MG63 (cell line): ENCODE measurements at regions not wholly inside any gene's neighbourhood (a gene's known extent, or its start where the extent isn't known, plus 50 kb on each side); places are given as distances from the start of the nearest gene placed in this dataset.
"Not testable (repeated sequence)": the region's sequence is repeated elsewhere in the genome, so short reads cannot be mapped to it uniquely, and the experiment has no call there.

Experiments
- DNase-seq: peaks from one replicate; pipeline ENCODE4 v3.0.0-alpha.2; 2020
- H3K27me3 ChIP-seq: fragments of 250-450 bp; sonication (Bioruptor Pico); 2 replicates; pipeline ENCODE4 v1.5.1; 2020; ENCODE audit warnings: mild to moderate bottlenecking, moderate library complexity
- H3K36me3 ChIP-seq: fragments of 250-450 bp; sonication (Bioruptor Pico); 2 replicates; pipeline ENCODE4 v1.5.1; 2020; ENCODE audit warnings: mild to moderate bottlenecking, moderate library complexity
- H3K4me3 ChIP-seq: fragments of 250-450 bp; sonication (Bioruptor Pico); 2 replicates; pipeline ENCODE4 v1.5.1; 2020; ENCODE audit warnings: mild to moderate bottlenecking, moderate library complexity
- H3K9me3 ChIP-seq: fragments of 250-450 bp; sonication (Bioruptor Pico); 2 replicates; pipeline ENCODE4 v1.5.1; 2020; ENCODE audit warnings: mild to moderate bottlenecking, moderate library complexity

DNA sequence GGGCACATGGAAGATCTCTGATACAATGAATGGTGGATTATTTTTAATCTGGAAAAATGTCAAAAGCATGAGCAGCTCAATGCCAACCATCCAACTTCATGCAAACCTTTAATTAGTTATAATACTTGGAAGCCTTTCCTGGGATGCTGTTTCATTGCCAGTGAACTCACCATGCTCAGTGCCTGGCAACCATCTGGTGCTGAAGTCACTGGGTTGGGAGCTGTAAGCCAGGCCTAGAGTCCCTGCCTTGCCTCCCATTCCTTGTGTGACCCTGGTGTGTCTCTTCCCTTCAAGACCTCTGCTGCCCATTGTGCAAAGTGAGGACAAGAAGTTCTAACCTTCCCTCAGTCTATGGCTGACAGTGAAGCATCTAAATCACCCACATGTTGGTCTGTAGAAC, 458.7 kb downstream of the RNF144A start:
- DNase-seq = no peak
- Histone ChIP-seq H3K27me3 (no peaks in the 10 kb centered on the region), H3K36me3 (no peaks in the 10 kb centered on the region), H3K4me3 (no peak overlapping the region), H3K9me3 (no peaks in the 10 kb centered on the region)

DNA sequence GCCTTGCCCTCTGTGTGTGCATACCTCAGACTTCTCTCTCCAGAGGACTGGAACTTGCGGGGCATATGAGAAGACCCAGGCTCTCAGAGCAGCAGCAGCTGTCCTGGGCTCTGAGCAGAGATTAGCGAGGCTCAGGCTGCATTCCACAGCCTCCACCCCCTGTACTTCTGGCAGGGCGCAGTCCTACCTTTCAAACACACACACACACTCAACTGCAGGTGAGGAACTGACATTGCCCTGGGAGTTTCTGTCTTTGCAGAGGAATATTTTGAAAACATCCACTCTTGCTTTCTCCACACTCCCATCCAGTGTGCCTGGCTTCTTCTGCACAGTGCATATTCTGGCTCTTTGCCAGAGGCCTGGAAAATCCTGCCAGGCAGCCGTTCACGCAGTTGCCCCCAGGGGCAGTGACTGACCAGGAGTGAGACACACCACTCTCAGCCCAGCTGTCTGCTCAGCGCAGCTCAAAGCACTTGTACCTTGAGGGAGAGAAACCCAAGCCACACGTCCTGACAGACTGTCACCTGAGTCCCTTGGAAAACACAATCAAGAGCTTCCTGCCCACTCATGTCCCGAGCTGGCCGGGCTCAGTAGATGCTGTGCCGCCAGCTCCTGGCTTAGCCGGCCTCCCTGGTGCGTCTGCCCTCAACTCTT, 460.8 kb downstream of the RNF144A start:
- no peaks in the 10 kb centered on the region for H3K27me3 ChIP-seq
- DNase-seq = no peak
- H3K9me3 ChIP-seq = no peaks in the 10 kb centered on the region
- H3K4me3 ChIP-seq = no peak overlapping the region
- H3K36me3 ChIP-seq = no peaks in the 10 kb centered on the region

DNA sequence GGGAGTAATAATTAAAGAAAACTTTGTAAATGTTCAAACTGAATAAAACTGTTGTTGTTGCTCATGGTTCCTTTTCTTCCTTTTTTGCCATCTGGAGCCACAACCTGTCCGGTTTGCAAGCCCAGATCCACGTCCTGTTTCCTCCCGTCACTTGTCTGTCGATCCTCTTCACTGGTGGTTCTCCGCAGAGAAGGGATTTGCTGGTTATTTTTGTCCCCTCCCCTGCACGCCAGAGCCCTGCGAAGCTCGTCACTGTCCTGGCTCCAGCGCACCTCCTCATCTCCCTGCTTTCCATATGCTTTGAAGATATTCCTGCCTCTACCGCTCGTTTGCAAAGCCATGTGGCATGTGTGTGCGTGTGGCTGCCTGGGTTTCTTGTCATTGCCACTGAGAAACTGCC, 461.4 kb downstream of the RNF144A start:
- Histone ChIP-seq H3K4me3 (no peak overlapping the region), H3K9me3 (no peaks in the 10 kb centered on the region), H3K36me3 (no peaks in the 10 kb centered on the region), H3K27me3 (no peaks in the 10 kb centered on the region)
- DNase-seq = no peak

DNA sequence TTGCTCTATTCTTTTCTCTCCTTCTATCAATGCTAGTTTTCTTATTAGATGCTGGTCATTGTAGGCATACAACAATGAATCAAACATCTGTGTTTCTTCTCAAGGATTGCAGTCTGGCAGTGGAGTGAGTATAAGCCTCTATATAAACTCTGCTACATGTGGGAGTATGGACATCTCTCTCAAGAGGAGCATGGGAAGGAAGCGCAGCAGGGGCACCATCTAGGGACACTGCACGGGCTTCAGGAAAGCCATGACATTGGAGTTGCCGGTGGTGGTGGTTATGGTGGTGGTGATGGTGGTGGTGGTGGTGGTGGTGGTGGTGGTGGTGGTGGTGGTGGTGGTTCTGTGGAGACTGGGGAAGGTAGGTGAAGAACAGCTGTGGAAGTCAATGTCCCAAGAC, 462.6 kb downstream of the RNF144A start:
- H3K4me3 ChIP-seq = no peak overlapping the region

DNA sequence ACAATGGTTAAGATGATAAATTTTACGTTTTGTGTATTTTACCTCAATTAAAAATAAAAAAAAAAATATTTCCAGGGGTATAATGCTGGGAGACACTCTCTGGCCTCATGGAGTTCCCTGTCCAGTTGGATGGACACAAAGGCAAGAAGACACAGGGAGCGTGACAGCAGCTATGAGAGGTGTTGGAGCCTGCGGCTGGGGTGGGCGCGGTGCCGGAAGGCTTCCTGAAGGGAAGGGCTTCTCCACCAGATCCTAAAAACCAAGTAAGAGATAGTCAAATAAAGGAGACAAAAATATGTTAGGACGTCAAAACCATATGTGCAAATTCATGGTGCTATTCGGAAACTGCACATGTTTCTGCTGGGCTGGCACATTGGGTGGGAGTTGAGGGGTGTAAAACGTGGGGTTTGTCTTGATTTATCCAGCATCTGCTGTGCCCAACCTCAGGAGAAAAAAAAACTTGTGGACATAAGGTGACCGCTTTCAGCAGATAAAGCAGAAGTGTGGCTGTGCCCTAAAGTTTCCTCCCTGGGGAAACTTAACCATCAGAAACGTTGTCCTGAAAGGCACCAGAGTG, 467.6 kb downstream of the RNF144A start:
- no peak for DNase-seq
- Histone ChIP-seq H3K9me3 (no peaks in the 10 kb centered on the region), H3K27me3 (no peaks in the 10 kb centered on the region), H3K4me3 (no peak overlapping the region), H3K36me3 (no peaks in the 10 kb centered on the region)

More for the DNA sequence above, 462.6 kb downstream of the RNF144A start:
- Histone ChIP-seq H3K9me3 (no peaks in the 10 kb centered on the region), H3K36me3 (no peaks in the 10 kb centered on the region), H3K27me3 (no peaks in the 10 kb centered on the region)
- no peak for DNase-seq

DNA sequence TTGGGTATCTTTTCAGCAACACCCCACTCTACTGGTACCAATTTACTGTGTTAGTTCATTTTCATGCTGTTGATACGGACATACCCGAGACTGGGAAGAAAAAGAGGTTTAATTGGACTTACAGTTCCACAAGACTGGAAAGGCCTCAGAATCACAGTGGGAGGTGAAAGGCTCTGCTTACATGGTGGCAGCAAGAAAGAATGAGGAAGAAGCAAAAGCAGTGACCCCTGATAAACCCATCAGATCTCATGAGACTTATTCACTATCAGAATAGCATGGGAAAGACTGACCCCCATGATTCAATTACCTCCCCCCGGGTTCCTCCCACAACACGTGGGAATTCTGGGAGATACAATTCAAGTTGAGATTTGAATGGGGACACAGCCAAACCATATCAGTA, 473.1 kb downstream of the RNF144A start:
- not testable (repeated sequence) for H3K36me3 ChIP-seq, H3K27me3 ChIP-seq, H3K4me3 ChIP-seq, H3K9me3 ChIP-seq, DNase-seq

DNA sequence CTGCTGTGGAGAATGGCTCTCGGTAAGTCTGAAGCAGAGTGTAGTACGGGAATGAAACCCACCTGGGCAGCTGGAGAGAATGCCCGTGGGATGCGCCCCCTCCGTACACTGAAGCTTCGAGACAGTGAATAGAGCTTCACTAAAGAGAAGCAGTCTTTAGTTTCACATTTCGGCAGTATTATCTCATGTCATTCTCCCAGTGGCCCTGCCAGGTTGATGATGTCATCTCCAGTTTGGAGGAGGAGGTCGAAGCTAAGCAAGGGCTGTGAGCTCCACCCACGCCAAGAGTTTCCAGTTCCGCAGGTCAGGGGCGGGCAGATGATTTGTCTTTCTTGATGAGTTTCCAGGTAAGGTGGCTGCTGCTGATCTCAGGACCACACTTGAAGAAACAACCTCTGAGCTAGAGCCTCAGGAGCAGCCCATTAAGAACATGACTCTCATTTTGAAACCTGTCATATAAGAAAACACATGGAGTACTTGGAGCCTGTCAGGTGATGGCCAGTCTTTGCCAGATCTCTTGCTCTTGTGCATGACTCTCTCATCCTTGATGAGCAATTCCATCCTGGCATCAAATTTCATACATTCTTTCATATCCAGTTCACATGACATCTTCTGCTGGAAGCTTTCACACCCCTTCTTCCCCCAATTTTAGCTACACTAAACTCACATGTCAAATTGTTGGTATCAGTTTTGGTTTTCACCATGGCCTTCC, 475.0 kb downstream of the RNF144A start:
- H3K4me3 ChIP-seq = no peak overlapping the region
- peak; percentile 13 for DNase-seq
- H3K9me3 ChIP-seq = no peaks in the 10 kb centered on the region
- H3K36me3 ChIP-seq = no peaks in the 10 kb centered on the region
- no peaks in the 10 kb centered on the region for H3K27me3 ChIP-seq

DNA sequence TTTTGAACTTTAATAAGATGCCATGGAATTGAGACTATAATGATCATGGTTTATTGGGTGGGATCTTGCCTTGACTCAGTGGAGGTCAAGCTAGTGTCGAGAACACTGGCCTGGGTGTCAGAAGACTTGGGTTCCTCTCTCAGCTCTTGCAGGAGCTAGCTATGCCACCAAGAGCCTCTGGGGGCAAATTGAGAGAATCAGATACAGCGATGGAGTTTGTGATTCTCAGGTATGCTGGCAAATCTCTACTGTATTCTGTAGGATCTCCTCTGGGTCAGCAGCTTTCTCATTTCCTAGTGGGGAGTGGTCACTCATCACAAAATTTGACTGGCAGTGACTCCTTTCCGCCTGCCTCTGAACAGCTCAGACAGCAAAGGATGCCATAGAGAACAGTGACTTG, 477.0 kb downstream of the RNF144A start:
- Histone ChIP-seq H3K9me3 (no peaks in the 10 kb centered on the region), H3K36me3 (no peaks in the 10 kb centered on the region), H3K4me3 (no peak overlapping the region), H3K27me3 (no peaks in the 10 kb centered on the region)
- no peak for DNase-seq

DNA sequence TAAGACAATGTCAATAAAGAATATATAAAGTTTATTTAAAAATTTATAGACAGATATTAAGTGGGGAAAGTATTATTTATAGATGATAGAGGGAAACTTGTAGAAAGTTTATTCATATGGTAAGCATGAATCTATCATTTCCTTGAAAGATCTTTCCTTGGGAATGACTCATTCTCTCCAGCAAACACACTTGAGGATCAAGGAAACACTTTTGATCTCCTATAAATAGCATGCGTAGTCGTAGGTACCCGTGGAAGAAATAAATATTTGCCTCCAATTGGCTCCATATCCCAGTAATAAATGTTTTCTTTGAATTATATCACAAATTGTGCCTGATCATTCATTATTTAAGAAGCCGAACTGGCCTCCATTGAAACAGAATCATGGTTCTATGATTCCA, 483.4 kb downstream of the RNF144A start:
- no peaks in the 10 kb centered on the region for H3K9me3 ChIP-seq
- H3K27me3 ChIP-seq = no peaks in the 10 kb centered on the region
- H3K4me3 ChIP-seq = no peak overlapping the region
- no peak for DNase-seq
- H3K36me3 ChIP-seq = no peaks in the 10 kb centered on the region

DNA sequence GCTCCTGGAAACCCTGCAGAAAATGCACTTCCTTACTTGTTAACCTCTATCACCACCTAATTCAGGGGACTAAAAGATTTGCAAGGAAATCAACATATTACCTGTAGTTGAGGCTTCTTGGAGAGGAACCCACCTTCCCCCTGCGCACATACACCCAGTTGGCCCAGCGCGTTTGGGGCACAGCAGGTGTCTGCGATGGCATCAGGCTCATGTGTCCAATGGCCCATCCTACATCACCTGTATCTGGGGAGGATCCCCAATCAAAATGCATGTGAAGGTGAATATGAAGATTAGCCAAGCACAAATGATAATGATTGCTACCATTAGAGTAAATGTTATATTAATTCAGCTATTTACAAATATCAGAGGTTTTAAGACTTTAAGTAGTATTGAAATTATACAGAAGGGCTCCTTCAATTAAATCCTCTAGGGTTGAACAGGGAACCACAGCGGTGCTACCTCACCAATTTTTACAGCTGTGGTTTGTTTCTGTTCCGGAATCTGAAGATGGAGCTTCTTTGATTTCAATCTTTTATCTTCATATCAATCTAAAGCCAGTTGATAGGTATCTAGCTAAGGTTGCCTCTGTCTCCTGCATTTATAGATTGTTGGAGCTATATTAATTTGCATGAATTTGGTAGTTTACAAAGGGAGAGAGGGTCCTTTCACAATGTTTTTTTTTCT, 486.0 kb downstream of the RNF144A start:
- H3K9me3 ChIP-seq = no peaks in the 10 kb centered on the region
- H3K27me3 ChIP-seq = no peaks in the 10 kb centered on the region
- H3K36me3 ChIP-seq = no peaks in the 10 kb centered on the region
- H3K4me3 ChIP-seq = no peak overlapping the region
- no peak for DNase-seq

DNA sequence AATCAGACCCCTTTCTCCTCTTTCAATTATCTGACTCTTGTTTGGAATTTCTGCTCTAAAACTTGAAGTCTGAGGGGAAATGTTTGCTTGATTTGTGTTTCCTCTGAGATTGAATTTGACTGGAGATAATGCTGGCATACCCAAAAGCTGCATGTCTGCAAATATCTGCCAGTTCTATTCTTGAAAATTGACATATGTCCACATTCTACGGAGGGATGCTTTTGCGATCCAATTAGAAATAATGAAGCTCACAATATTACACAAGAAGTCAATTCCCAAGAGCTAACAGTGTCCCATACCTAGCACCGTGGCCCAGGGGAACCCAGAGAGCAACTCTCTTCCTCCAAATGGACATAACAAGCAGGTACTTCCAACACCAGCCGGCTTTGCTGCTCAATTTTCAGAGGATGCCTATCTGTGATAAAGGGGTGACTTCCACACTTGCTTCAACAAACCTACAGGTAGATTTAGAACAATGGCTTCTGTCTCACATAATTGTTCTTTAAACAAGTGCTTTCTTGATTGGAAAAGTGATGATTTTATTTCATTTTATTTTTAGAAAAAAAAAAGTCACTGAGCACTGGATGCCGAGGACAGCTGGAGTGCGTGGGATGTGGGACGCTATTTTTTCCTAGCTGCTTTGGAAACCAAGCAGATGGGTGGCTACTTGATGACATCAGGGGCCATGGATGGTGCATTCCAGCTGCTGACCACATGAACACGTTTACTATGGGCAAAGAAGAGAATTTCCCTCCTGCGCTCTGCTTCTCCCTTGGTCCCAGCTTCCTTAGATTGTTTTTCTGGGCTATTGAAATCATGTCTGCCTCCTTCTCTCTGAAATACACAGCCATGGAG, 488.9 kb downstream of the RNF144A start:
- no peaks in the 10 kb centered on the region for H3K9me3 ChIP-seq
- no peak for DNase-seq
- no peaks in the 10 kb centered on the region for H3K27me3 ChIP-seq
- no peak overlapping the region for H3K4me3 ChIP-seq
- H3K36me3 ChIP-seq = no peaks in the 10 kb centered on the region

DNA sequence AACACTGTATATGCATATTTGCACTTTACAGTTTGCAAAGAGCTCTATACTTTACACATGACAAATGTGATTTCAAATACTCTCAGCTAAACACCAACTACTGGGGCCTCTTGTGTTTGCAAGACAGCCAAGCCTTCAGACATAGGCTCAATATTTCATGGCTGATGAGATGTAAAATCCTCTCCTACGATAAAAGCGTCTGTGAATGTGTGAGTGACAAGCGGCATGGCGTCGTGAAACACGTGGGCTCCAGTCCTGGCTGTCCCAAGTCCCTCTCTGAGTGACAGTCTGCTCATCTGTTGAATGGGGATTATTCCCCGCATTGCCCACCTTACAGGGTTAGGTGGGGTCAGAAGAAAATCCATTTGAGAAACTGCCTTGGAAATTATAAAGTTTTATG, 489.8 kb downstream of the RNF144A start:
- no peaks in the 10 kb centered on the region for H3K9me3 ChIP-seq
- H3K36me3 ChIP-seq = no peaks in the 10 kb centered on the region
- H3K27me3 ChIP-seq = no peaks in the 10 kb centered on the region
- H3K4me3 ChIP-seq = no peak overlapping the region
- no peak for DNase-seq

DNA sequence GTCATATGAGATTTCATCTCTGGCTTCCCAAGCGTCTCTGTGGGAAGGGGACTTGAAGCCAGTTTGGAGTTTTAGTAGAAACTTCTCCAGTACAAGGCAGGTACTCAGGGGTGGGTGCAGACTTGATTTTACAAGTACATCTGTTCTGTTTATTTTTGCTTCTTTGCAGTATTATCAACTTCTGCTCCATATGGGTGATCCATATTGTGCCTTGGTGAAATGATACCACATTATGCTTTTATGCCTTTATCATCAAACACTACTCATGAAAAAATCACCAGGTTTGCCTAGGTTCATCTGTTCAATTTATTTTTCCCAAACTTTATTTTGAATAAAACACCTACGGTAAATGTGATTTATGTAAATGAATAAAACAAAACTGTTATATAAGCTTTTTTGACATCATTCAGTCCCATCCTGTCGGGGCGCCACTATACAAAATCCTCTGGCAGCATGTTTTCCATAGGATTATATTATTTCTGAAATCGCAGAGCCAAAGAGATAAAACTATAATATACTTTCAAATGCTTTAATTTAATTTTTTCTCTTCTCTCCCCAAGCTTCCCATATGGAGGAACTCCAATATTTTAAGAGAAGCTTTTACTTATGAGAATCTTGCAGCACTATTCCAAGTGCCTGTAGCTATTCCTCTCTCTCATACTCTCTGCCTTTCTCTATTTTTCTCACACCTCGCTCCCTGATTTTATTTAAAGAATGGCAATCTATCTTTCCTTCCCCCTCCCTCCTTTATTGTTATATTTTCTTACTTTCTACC, 490.9 kb downstream of the RNF144A start:
- no peak overlapping the region for H3K4me3 ChIP-seq
- H3K36me3 ChIP-seq = no peaks in the 10 kb centered on the region
- DNase-seq = no peak
- H3K27me3 ChIP-seq = peaks cover 2% of the 10 kb centered on the region; the same call in 1 of the 2 replicates
- H3K9me3 ChIP-seq = no peaks in the 10 kb centered on the region

DNA sequence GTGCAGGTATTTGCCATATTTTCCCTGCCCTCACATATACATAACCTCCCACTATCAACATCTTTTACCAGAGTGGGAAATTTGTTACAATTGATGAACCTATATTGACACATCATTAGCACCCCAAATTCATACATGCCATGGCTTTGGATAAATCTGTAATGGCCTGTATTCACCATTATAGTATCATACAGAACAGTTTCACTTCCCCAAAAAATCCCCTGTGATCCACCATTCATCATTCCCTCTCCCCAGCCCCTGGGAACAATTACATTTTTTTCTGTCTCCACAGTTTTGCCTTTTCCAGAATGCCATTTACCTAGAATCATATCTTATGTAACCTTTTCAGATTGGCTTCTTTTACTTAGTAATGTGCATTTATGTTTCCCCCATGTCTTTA, 494.5 kb downstream of the RNF144A start:
- no peak for DNase-seq
- H3K9me3 ChIP-seq = no peaks in the 10 kb centered on the region; the same call in 1 of the 2 replicates
- H3K36me3 ChIP-seq = no peaks in the 10 kb centered on the region
- peaks cover 2% of the 10 kb centered on the region; the same call in 1 of the 2 replicates for H3K27me3 ChIP-seq
- no peak overlapping the region for H3K4me3 ChIP-seq

DNA sequence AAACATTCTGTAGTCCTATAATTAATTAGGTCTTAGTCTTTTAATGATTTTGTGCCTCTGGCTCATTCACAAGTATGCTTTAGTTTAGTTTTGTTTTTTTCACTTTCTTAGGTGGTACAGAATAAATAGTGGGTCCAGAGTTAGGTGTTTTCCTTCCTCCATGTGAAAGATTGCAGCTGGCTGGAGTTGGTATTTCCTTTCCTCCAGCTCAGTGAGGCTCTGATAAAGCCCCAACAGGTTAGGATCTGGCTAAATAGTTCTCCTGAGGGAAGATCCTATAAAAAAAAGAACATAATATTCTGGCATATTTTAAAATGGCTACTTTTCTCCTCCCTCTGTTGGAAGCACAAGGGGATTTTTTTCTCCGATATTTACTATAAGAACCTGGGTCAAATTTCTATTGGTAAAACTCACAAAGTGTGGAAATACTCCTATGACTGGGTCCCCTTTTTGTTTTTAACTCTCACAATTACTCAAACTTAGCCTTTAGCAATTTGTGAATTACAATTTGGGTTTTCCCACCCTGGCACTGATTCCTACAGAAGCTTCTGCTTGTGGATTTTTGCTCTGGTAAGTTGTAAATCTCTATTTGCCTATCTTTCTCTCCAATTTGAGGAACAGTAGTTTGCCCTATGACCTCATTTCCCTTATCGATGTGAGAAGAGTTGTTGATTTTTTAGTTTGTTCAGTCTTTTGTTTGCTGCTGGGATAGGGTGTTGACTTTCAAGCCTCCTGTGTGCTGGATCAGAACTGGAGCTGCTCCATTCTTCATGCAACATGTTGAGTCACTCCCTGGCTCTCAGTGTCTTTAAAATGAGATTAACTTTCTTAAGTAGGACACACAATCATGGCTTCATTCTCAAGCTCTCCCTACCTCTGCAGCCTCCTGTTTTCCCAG, 500.9 kb downstream of the RNF144A start:
- no peak for DNase-seq
- no peaks in the 10 kb centered on the region; the same call in 1 of the 2 replicates for H3K9me3 ChIP-seq
- H3K4me3 ChIP-seq = no peak overlapping the region
- no peaks in the 10 kb centered on the region for H3K36me3 ChIP-seq
- H3K27me3 ChIP-seq = no peaks in the 10 kb centered on the region; the same call in 1 of the 2 replicates
